Fibroblast of lung (primary cell): ENCODE measurements at regions not wholly inside any gene's neighbourhood (a gene's known extent, or its start where the extent isn't known, plus 50 kb on each side); places are given as distances from the start of the nearest gene placed in this dataset.
A peak's percentile ranks its signal among the peaks of the same experiment; 100 is the strongest.

ENCODE experiments used
- DNase-seq, 2 donors: peaks; one replicate each; pipeline versions ENCODE4 v3.0.0 to v3.0.0-alpha.2; 2010; ENCODE audit warnings: low read depth in 2 of 2
- H2AFZ ChIP-seq: 2 replicates; pipeline ENCODE4 v1.5.1; 2012; ENCODE audit warnings: low read length, control low read depth, inconsistent platforms
- H3K27ac ChIP-seq: 2 replicates; pipeline ENCODE4 v1.5.1; 2011; ENCODE audit warnings: low read length, control low read depth; ENCODE audit not compliant: insufficient read depth
- H3K27me3 ChIP-seq: 2 replicates; pipeline ENCODE4 v1.5.1; 2011; ENCODE audit warnings: mild to moderate bottlenecking, low read length; ENCODE audit not compliant: control insufficient read depth, insufficient read depth
- H3K36me3 ChIP-seq: 2 replicates; pipeline ENCODE4 v1.5.1; 2011; ENCODE audit warnings: low read length; ENCODE audit not compliant: control insufficient read depth, insufficient read depth
- H3K4me1 ChIP-seq: 2 replicates; pipeline ENCODE4 v1.5.1; 2011; ENCODE audit warnings: low read length; ENCODE audit not compliant: control insufficient read depth, insufficient read depth; ENCODE audit errors: extremely low read depth
- H3K4me2 ChIP-seq: 2 replicates; pipeline ENCODE4 v1.5.1; 2011; ENCODE audit warnings: low read length, control low read depth; ENCODE audit not compliant: insufficient read depth; ENCODE audit errors: extremely low read depth
- H3K4me3 ChIP-seq, 4 experiments: fragments of 200-600 bp in 1 of 4; sonication (generic) in 1 of 4; replicated peaks in 1 of 4; 2 replicates each; pipeline ENCODE4 v1.5.1; 2011 to 2016; ENCODE audit warnings: low read length in 4 of 4, low read depth in 3 of 4, mild to moderate bottlenecking in 3 of 4, control low read depth in 2 of 4, inconsistent platforms in 1 of 4, mixed read lengths in 1 of 4; ENCODE audit not compliant: insufficient read depth in 1 of 4; ENCODE audit errors: control extremely low read depth in 1 of 4
- H3K79me2 ChIP-seq: 2 replicates; pipeline ENCODE4 v1.5.1; 2012; ENCODE audit warnings: mild to moderate bottlenecking, low read length, inconsistent platforms; ENCODE audit not compliant: control insufficient read depth, insufficient read depth
- H3K9ac ChIP-seq: 2 replicates; pipeline ENCODE4 v1.5.1; 2011; ENCODE audit warnings: mild to moderate bottlenecking, low read length, control low read depth; ENCODE audit not compliant: insufficient read depth
- H3K9me3 ChIP-seq: 2 replicates; pipeline ENCODE4 v1.5.1; 2012; ENCODE audit warnings: low read depth, low read length; ENCODE audit not compliant: control insufficient read depth, insufficient read depth
- H4K20me1 ChIP-seq: 2 replicates; pipeline ENCODE4 v1.5.1; 2011; ENCODE audit warnings: low read length; ENCODE audit not compliant: control insufficient read depth, insufficient read depth; ENCODE audit errors: extremely low read depth
- CTCF ChIP-seq, 2 donors: IDR thresholded peaks in 1 of 2; conservative IDR thresholded peaks in 1 of 2; 1 replicate in 1 of 2; 2 replicates in 1 of 2; pipeline ENCODE4 v1.5.1; 2011 to 2012; ENCODE audit warnings: low read length in 2 of 2, control low read depth in 1 of 2, inconsistent platforms in 1 of 2, low read depth in 1 of 2, mild to moderate bottlenecking in 1 of 2
- EZH2 ChIP-seq: IDR thresholded peaks from 2 replicates; pipeline ENCODE4 v1.5.1; 2012; ENCODE audit warnings: low read length, control low read depth, mild to moderate bottlenecking; ENCODE audit errors: missing control alignments

GRCh38 chr6:165098165-165098564, 211.2 kb downstream of the C6orf118 start:
- Histone ChIP-seq H3K79me2 (no peaks in the 10 kb centered on the region), H3K9ac (no peak overlapping the region), H3K36me3 (no peaks in the 10 kb centered on the region), H3K4me3 (no peak overlapping the region), H2AFZ (no peak overlapping the region), H3K27ac (no peak overlapping the region), H3K9me3 (no peaks in the 10 kb centered on the region), H3K27me3 (no peaks in the 10 kb centered on the region), H3K4me1 (no peaks in the 10 kb centered on the region), H4K20me1 (no peaks in the 10 kb centered on the region), H3K4me2 (no peak overlapping the region)
- TF ChIP-seq EZH2 (no peak), CTCF (conservative IDR thresholded peaks at IDR 0.05 in 1 of 2, IDR thresholded peaks at IDR 0.05 in 1 of 2; ENCODE audit: low read depth in 1 of 2, low read length in 2 of 2) (no peak)
- DNase-seq, result no peak

- H4K20me1 ChIP-seq, result no peaks in the 10 kb centered on the region
- no peak overlapping the region for H3K9ac ChIP-seq
- no peaks in the 10 kb centered on the region for H3K36me3 ChIP-seq
- H3K79me2 ChIP-seq, result no peaks in the 10 kb centered on the region
- H3K4me3 ChIP-seq, result no peak overlapping the region
- no peak for TF ChIP-seq EZH2
- TF ChIP-seq CTCF (conservative IDR thresholded peaks at IDR 0.05 in 1 of 2, IDR thresholded peaks at IDR 0.05 in 1 of 2; ENCODE audit: low read depth in 1 of 2, low read length in 2 of 2), result no peak
- H3K9me3 ChIP-seq, result no peaks in the 10 kb centered on the region
- peak in 1 of 2 donors; percentile 11 for DNase-seq
- H3K4me2 ChIP-seq, result no peak overlapping the region
- no peaks in the 10 kb centered on the region for H3K27me3 ChIP-seq
- no peaks in the 10 kb centered on the region for H3K4me1 ChIP-seq
- no peak overlapping the region for H3K27ac ChIP-seq
- H2AFZ ChIP-seq, result no peak overlapping the region
Observed at GRCh38 chr6:165096868-165097267, 212.5 kb downstream of the C6orf118 start.

- H3K27me3 ChIP-seq, result no peaks in the 10 kb centered on the region
- no peaks in the 10 kb centered on the region for H3K79me2 ChIP-seq
- H3K9me3 ChIP-seq, result no peaks in the 10 kb centered on the region
- H3K36me3 ChIP-seq, result no peaks in the 10 kb centered on the region
- TF ChIP-seq CTCF (conservative IDR thresholded peaks at IDR 0.05 in 1 of 2, IDR thresholded peaks at IDR 0.05 in 1 of 2; ENCODE audit: low read depth in 1 of 2, low read length in 2 of 2), result no peak
- TF ChIP-seq EZH2, result no peak
- no peaks in the 10 kb centered on the region for H4K20me1 ChIP-seq
- H3K4me2 ChIP-seq, result no peak overlapping the region
- H3K4me3 ChIP-seq, result no peak overlapping the region
- no peak for DNase-seq
- H3K4me1 ChIP-seq, result no peaks in the 10 kb centered on the region
- no peak overlapping the region for H2AFZ ChIP-seq
- no peak overlapping the region for H3K9ac ChIP-seq
- no peak overlapping the region for H3K27ac ChIP-seq
Observed at GRCh38 chr6:165096209-165096608, 213.2 kb downstream of the C6orf118 start.
